A673 (cell line): ENCODE measurements at regions not wholly inside any gene's neighbourhood (a gene's known extent, or its start where the extent isn't known, plus 50 kb on each side); places are given as distances from the start of the nearest gene placed in this dataset.

Source experiments
- BruUV-seq: library from RNA; stranded (reverse); fragments of 400-500 nt; replicated peaks from 2 replicates; lab custom pipeline; 2021; lab: Mats Ljungman, UMichigan
- CTCF ChIA-PET: fragments of 300-600 bp; sonication (Branson Sonifier 250); formaldehyde crosslinking; loops from one replicate; lab custom pipeline; 2022; ENCODE audit warnings: antibody characterized with exemption; lab: Charles Lee
- POLR2A ChIA-PET: fragments of 300-600 bp; sonication (Branson Sonifier 250); formaldehyde crosslinking; loops from one replicate; lab custom pipeline; 2022; ENCODE audit warnings: antibody characterized with exemption; ENCODE audit not compliant: low non-redundant PET; lab: Charles Lee
- DNase-seq: peaks from one replicate; pipeline ENCODE4 v3.0.0-alpha.2; 2015; ENCODE audit warnings: low spot score
- H3K27ac ChIP-seq: fragments of 200-600 bp; sonication (generic); 2 replicates; pipeline ENCODE4 v1.5.1; 2016; ENCODE audit warnings: mixed run types, low read depth, mild to moderate bottlenecking, mixed read lengths, antibody characterized with exemption, low read length; ENCODE audit not compliant: poor library complexity, severe bottlenecking
- H3K27me3 ChIP-seq: fragments of 200-600 bp; sonication (generic); replicated peaks from 2 replicates; pipeline ENCODE4 v1.6.1; 2017; ENCODE audit warnings: mixed run types, low read depth, mild to moderate bottlenecking, mixed read lengths, antibody characterized with exemption, low read length; ENCODE audit not compliant: insufficient read depth, poor library complexity
- H3K36me3 ChIP-seq: fragments of 200-600 bp; sonication (generic); 2 replicates; pipeline ENCODE4 v1.6.1; 2016; ENCODE audit warnings: mixed run types, mild to moderate bottlenecking, mixed read lengths, antibody characterized with exemption, low read length; ENCODE audit not compliant: insufficient read depth, poor library complexity, severe bottlenecking
- H3K4me1 ChIP-seq: fragments of 200-600 bp; sonication (generic); 2 replicates; pipeline ENCODE4 v1.6.1; 2017; ENCODE audit warnings: mixed run types, mild to moderate bottlenecking, mixed read lengths, antibody characterized with exemption, low read length; ENCODE audit not compliant: insufficient read depth, poor library complexity, severe bottlenecking
- H3K4me3 ChIP-seq: fragments of 200-600 bp; sonication (generic); 2 replicates; pipeline ENCODE4 v1.5.1; 2016; ENCODE audit warnings: low read depth, mixed run types, mild to moderate bottlenecking, mixed read lengths, low read length; ENCODE audit not compliant: poor library complexity, severe bottlenecking
- H3K9me3 ChIP-seq: fragments of 200-600 bp; sonication (generic); 2 replicates; pipeline ENCODE4 v1.6.1; 2016; ENCODE audit warnings: mixed run types, low read depth, mild to moderate bottlenecking, mixed read lengths, antibody characterized with exemption, low read length; ENCODE audit not compliant: poor library complexity, severe bottlenecking
- CTCF ChIP-seq: fragments of 300-800, 200-600 bp; sonication (generic); conservative IDR thresholded peaks from 2 replicates; pipeline ENCODE4 v1.5.1; 2017; ENCODE audit warnings: low read depth, mild to moderate bottlenecking, antibody characterized with exemption, low read length, moderate library complexity, mixed read lengths
- EZH2 ChIP-seq: fragments of 200-600 bp; sonication (generic); IDR thresholded peaks from 2 replicates; pipeline ENCODE4 v1.6.1; 2017; ENCODE audit warnings: borderline replicate concordance, low read depth, mild to moderate bottlenecking, mixed read lengths, antibody characterized with exemption, low read length; ENCODE audit not compliant: poor library complexity, severe bottlenecking
- intact Hi-C: fragments of 100-400 bp; cut with micrococcal nuclease; formaldehyde crosslinking; loops from one replicate; pipeline ENCODE4 v1.10.0; 2022; ENCODE audit not compliant: unreplicated experiment

GRCh38 chr6:164290101-164290500 is 875.6 kb downstream of the QKI start:
- H3K36me3 ChIP-seq = no peaks in the 10 kb centered on the region
- CTCF ChIA-PET = no interaction called here
- no peak overlapping the region for H3K27ac ChIP-seq
- BruUV-seq = no TSS peak
- H3K9me3 ChIP-seq = no peaks in the 10 kb centered on the region
- intact Hi-C loops = no loop called here
- no peaks in the 10 kb centered on the region for H3K4me1 ChIP-seq
- no peaks in the 10 kb centered on the region for H3K27me3 ChIP-seq
- DNase-seq = no peak
- POLR2A ChIA-PET = no interaction called here
- TF ChIP-seq EZH2 (no peak), CTCF (no peak)
- H3K4me3 ChIP-seq = no peak overlapping the region

GRCh38 chr6:164286011-164286410 is 871.5 kb downstream of the QKI start:
- intact Hi-C loops = no loop called here
- no TSS peak for BruUV-seq
- no peak for DNase-seq
- Histone ChIP-seq H3K4me1 (no peaks in the 10 kb centered on the region), H3K4me3 (no peak overlapping the region), H3K36me3 (no peaks in the 10 kb centered on the region), H3K27me3 (no peaks in the 10 kb centered on the region), H3K9me3 (no peaks in the 10 kb centered on the region), H3K27ac (no peak overlapping the region)
- ChIA-PET POLR2A (no interaction called here), CTCF (interaction anchor here (0.6 kb wide), 1 partner anchor 325 kb away, joined by 5 read pairs; no protein-coding TSS in a partner anchor)
- TF ChIP-seq CTCF = no peak
- TF ChIP-seq EZH2 = no peak

- H3K36me3 ChIP-seq = no peaks in the 10 kb centered on the region
- CTCF ChIA-PET = no interaction called here
- intact Hi-C loops = no loop called here
- DNase-seq = no peak
- no peaks in the 10 kb centered on the region for H3K4me1 ChIP-seq
- no peak overlapping the region for H3K4me3 ChIP-seq
- no peaks in the 10 kb centered on the region for H3K9me3 ChIP-seq
- no TSS peak for BruUV-seq
- no peak for TF ChIP-seq EZH2
- no peak for TF ChIP-seq CTCF
- POLR2A ChIA-PET = no interaction called here
- H3K27me3 ChIP-seq = no peaks in the 10 kb centered on the region
- H3K27ac ChIP-seq = no peak overlapping the region
Measured at GRCh38 chr6:164283574-164283973, 869.1 kb downstream of the QKI start.
